Esophagus muscularis mucosa (tissue), 4 donors: ENCODE measurements at regions not wholly inside any gene's neighbourhood (a gene's known extent, or its start where the extent isn't known, plus 50 kb on each side); places are given as distances from the start of the nearest gene placed in this dataset.

Source experiments
- DNase-seq: peaks from one replicate; pipeline ENCODE4 v3.0.0-alpha.2; 2017; ENCODE audit errors: extremely low spot score
- H3K27ac ChIP-seq, 4 donors: fragments of 200-600 bp; sonication (generic); replicated peaks in 1 of 4; 1 replicate in 3 of 4; 2 replicates in 1 of 4; pipeline ENCODE4 v1.5.1; 2016 to 2019; ENCODE audit warnings: mild to moderate bottlenecking in 1 of 4
- H3K27me3 ChIP-seq, 4 donors: fragments of 200-600 bp; sonication (generic); one replicate each; pipeline versions ENCODE4 v1.5.1 to v1.6.0; 2016 to 2019
- H3K36me3 ChIP-seq, 4 donors: fragments of 200-600 bp; sonication (generic); one replicate each; pipeline ENCODE4 v1.5.1; 2016 to 2019
- H3K4me1 ChIP-seq, 4 donors: fragments of 200-600 bp; sonication (generic); one replicate each; pipeline ENCODE4 v1.5.1; 2016 to 2019
- H3K4me3 ChIP-seq, 4 donors: fragments of 200-600 bp; sonication (generic); 1 replicate in 2 of 4; 2 replicates in 2 of 4; pipeline ENCODE4 v1.5.1; 2016 to 2019; ENCODE audit warnings: mild to moderate bottlenecking in 4 of 4, moderate library complexity in 1 of 4
- H3K9me3 ChIP-seq, 4 donors: fragments of 200-600 bp; sonication (generic); 1 replicate in 3 of 4; 2 replicates in 1 of 4; pipeline ENCODE4 v1.5.1; 2016 to 2019
- EP300 ChIP-seq: sonication (generic); formaldehyde crosslinking; IDR thresholded peaks from one replicate; pipeline ENCODE4 v1.6.1; 2017; ENCODE audit warnings: antibody characterized with exemption
- POLR2A ChIP-seq: fragments of 450-650 bp; IDR thresholded peaks from one replicate; pipeline ENCODE4 v1.6.1; 2017; ENCODE audit warnings: antibody characterized with exemption, moderate library complexity, mild to moderate bottlenecking, low read depth
- POLR2AphosphoS5 ChIP-seq, 2 donors: sonication (generic); formaldehyde crosslinking; IDR thresholded peaks; one replicate each; pipeline ENCODE4 v1.6.1; 2017; ENCODE audit warnings: antibody characterized with exemption in 2 of 2
- WGBS: methylation state at CpG from one replicate; pipeline ENCODE4 v1.1.5; 2018; 5-methylcytosine and 5-hydroxymethylcytosine counted together
- intact Hi-C: fragments of 100-400 bp; cut with DNase I; formaldehyde crosslinking; loops from one replicate; pipeline ENCODE4 v1.15.1; 2023
- TF ChIP-seq, protein P1 (sequence below), 3 experiments: fragments of 200-600 bp in 2 of 3; fragments of 450-650 bp in 1 of 3; sonication (generic) in 2 of 3; IDR thresholded peaks; one replicate each; pipeline ENCODE4 v1.5.1; 2017 to 2019; ENCODE audit warnings: antibody characterized with exemption in 3 of 3, mild to moderate bottlenecking in 2 of 3, moderate library complexity in 1 of 3

DNA sequence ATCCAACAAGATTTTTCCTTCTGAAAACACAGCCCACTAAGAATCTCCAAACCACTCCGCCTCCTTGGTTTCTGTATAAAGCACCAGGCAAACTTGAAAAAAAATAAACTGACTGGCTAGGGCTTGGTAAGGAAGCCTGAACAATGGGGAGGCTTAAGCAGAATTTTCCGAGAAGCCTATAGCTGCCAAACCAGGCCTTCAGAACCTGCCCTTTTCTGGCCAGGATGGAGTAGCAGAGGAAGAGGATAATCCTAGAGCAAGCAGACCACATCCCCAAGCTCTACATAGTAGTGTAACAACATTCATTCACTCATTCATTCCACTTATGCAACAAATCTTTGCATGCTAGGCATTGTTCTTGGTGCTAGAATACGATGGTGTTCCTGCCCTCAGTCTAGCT, 529.6 kb upstream of the ZEB2 start:
- Histone ChIP-seq H3K27me3 (no peaks in the 10 kb centered on the region), H3K27ac (no peak overlapping the region), H3K4me1 (peaks cover 0 to 6% (median 3%) of the 10 kb centered on the region in 4 donors), H3K9me3 (no peaks in the 10 kb centered on the region), H3K36me3 (no peaks in the 10 kb centered on the region), H3K4me3 (no peak overlapping the region)
- 47% methylated on average over 3 of the region's 3 CpGs for WGBS
- TF ChIP-seq, protein P1, sequence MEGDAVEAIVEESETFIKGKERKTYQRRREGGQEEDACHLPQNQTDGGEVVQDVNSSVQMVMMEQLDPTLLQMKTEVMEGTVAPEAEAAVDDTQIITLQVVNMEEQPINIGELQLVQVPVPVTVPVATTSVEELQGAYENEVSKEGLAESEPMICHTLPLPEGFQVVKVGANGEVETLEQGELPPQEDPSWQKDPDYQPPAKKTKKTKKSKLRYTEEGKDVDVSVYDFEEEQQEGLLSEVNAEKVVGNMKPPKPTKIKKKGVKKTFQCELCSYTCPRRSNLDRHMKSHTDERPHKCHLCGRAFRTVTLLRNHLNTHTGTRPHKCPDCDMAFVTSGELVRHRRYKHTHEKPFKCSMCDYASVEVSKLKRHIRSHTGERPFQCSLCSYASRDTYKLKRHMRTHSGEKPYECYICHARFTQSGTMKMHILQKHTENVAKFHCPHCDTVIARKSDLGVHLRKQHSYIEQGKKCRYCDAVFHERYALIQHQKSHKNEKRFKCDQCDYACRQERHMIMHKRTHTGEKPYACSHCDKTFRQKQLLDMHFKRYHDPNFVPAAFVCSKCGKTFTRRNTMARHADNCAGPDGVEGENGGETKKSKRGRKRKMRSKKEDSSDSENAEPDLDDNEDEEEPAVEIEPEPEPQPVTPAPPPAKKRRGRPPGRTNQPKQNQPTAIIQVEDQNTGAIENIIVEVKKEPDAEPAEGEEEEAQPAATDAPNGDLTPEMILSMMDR (IDR thresholded peaks at IDR 0.05): no peak
- TF ChIP-seq POLR2A (no peak), EP300 (no peak), POLR2AphosphoS5 (IDR thresholded peaks at IDR 0.05) (no peak)
- DNase-seq: no peak
- intact Hi-C loops: no loop called here

DNA sequence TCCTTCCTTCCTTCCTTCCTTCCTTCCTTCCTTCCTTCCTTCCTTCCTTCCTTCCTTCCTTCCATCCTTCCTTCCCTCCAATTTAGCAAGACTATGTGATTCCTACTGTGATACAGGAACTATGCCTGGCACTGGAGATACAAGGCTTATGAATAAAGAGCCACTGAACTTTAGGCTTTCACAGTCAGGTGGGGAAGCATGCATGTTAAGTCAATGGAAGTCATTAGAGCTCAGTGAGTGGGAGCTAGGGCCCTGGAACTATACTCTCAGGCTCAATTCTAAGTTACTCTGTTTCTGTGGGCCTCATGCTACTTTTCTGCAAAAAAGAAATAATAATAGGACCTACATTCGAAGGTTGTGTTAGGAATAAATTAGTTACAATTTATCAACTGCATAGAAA, 527.6 kb upstream of the ZEB2 start:
- Histone ChIP-seq H3K4me3 (no peak overlapping the region), H3K36me3 (no peaks in the 10 kb centered on the region), H3K9me3 (no peaks in the 10 kb centered on the region), H3K27me3 (no peaks in the 10 kb centered on the region), H3K4me1 (peaks cover 0 to 6% (median 3%) of the 10 kb centered on the region in 4 donors), H3K27ac (no peak overlapping the region)
- 97% methylated on average over 1 of the region's 1 CpG for WGBS
- no peak for TF ChIP-seq EP300
- TF ChIP-seq POLR2A: no peak
- TF ChIP-seq, protein P1 (IDR thresholded peaks at IDR 0.05): no peak
- TF ChIP-seq POLR2AphosphoS5 (IDR thresholded peaks at IDR 0.05): no peak
- intact Hi-C loops: no loop called here
- no peak for DNase-seq

DNA sequence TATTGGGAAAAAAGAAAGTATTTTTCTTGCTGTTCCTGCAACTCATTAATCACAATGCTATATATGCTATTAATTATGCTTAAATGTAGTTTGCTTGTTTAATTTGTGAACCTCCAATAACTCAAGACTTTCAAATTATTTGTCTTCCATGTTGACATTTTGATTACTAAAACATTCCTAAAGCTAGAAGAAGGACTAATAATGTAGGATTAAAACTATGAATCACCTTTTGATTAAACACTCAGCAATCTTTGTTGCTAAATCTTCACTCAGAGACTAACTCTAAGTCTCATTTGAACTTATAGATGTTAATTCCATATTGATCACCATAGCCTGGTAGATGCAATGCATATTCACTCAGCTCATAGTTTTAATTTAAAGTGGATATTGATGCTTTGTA, 524.6 kb upstream of the ZEB2 start:
- intact Hi-C loops: no loop called here
- no peak for TF ChIP-seq POLR2A
- no peak for TF ChIP-seq EP300
- no peak for TF ChIP-seq POLR2AphosphoS5 (IDR thresholded peaks at IDR 0.05)
- TF ChIP-seq, protein P1 (IDR thresholded peaks at IDR 0.05): no peak

DNA sequence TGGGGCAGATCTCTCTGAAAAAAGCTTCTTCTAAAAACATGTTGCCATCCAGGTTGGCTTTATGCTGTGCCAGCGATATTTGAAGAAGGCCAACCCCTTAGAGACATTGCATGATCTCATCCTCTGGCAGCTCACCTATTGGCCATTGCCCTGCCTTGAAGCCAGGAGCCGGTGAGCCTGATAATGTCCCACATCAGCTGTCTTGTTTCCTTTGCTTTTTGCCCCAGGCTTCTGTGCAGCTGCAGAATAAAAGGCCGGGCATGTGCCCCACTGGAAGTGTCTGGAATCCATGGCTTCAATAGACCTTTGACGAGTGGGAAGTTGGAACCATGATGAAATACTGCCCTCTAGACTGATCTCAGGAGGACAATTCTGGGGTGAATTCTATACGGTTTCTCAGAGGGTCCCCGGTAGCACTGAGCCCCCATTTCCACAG, 523.5 kb upstream of the ZEB2 start:
- no peak for TF ChIP-seq POLR2AphosphoS5 (IDR thresholded peaks at IDR 0.05)
- no peak for TF ChIP-seq EP300
- no peaks in the 10 kb centered on the region for H3K9me3 ChIP-seq
- intact Hi-C loops: no loop called here
- H3K27me3 ChIP-seq: no peaks in the 10 kb centered on the region
- no peak for DNase-seq
- H3K27ac ChIP-seq: no peak overlapping the region
- WGBS: 77% methylated on average over 6 of the region's 6 CpGs
- H3K36me3 ChIP-seq: no peaks in the 10 kb centered on the region
- H3K4me3 ChIP-seq: no peak overlapping the region
- peaks cover 0 to under 1% (median 0%) of the 10 kb centered on the region in 4 donors for H3K4me1 ChIP-seq

More for the DNA sequence above, 524.6 kb upstream of the ZEB2 start:
- Histone ChIP-seq H3K27me3 (no peaks in the 10 kb centered on the region), H3K4me1 (no peaks in the 10 kb centered on the region), H3K27ac (no peak overlapping the region), H3K36me3 (no peaks in the 10 kb centered on the region), H3K4me3 (no peak overlapping the region), H3K9me3 (no peaks in the 10 kb centered on the region)
- no peak for DNase-seq

DNA sequence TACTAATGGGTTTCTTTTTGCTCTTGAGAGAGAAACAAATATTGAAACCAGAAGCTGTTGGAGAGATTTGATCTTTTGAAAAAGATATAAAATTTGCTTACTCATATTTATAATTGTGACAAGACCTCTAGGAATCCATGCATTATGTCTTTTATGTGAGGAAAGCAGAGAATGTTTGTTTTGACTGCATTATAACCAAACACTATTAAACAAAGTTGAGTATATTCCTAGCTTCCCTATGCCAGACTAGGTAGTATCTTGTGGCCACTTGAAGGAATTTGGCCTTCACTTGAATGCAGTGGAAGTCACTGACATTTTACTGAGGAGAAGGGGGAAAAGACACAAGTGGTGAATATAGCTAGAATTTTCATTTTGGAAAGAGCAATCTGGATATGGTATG, 521.8 kb upstream of the ZEB2 start:
- peaks cover 0 to 7% (median 2%) of the 10 kb centered on the region in 4 donors for H3K4me1 ChIP-seq

More for the DNA sequence above, 521.8 kb upstream of the ZEB2 start:
- no peak for DNase-seq
- Histone ChIP-seq H3K27ac (no peak overlapping the region), H3K4me3 (no peak overlapping the region), H3K36me3 (no peaks in the 10 kb centered on the region), H3K27me3 (no peaks in the 10 kb centered on the region), H3K9me3 (no peaks in the 10 kb centered on the region)
- intact Hi-C loops: no loop called here
- TF ChIP-seq POLR2AphosphoS5 (IDR thresholded peaks at IDR 0.05) (no peak), EP300 (no peak), POLR2A (no peak)
- TF ChIP-seq, protein P1 (IDR thresholded peaks at IDR 0.05): no peak
